ENCODE measurements at regions not wholly inside any gene's neighbourhood (a gene's known extent, or its start where the extent isn't known, plus 50 kb on each side); places are given as distances from the start of the nearest gene placed in this dataset.

GRCh38 chr14:61641914-61642613 lies 53.2 kb upstream of the HIF1A start:
- no peak for TF ChIP-seq CTCF (conservative IDR thresholded peaks at IDR 0.05; ENCODE audit: low read depth in 2 of 2)
- TF ChIP-seq JUNB (IDR thresholded peaks at IDR 0.05; ENCODE audit: unreplicated experiment), result no peak
- TF ChIP-seq ETS1 (IDR thresholded peaks at IDR 0.05), result no peak
- no peak for TF ChIP-seq POLR2AphosphoS5 (IDR thresholded peaks at IDR 0.05; ENCODE audit: low read depth)
- TF ChIP-seq REST (IDR thresholded peaks at IDR 0.05; ENCODE audit: unreplicated experiment), result no peak
- TF ChIP-seq EZH2phosphoT487 (IDR thresholded peaks at IDR 0.05; ENCODE audit: unreplicated experiment), result no peak
- no peak for TF ChIP-seq EZH2 (IDR thresholded peaks at IDR 0.05; ENCODE audit: low read depth, unreplicated experiment)
- TF ChIP-seq CREB1 (CRISPR knock-in tag; IDR thresholded peaks at IDR 0.05; ENCODE audit: low read depth), result no peak
- TF ChIP-seq NANOG (IDR thresholded peaks at IDR 0.05; ENCODE audit: borderline replicate concordance), result no peak
